GM23338 (cell line): ENCODE measurements at regions not wholly inside any gene's neighbourhood (a gene's known extent, or its start where the extent isn't known, plus 50 kb on each side); places are given as distances from the start of the nearest gene placed in this dataset.

Experiments
- ATAC-seq: fragments of 200-7000 bp; cut with Tn5 transposase; 3 replicates; pipeline ENCODE4 v1.9.1; 2020
- DNase-seq: peaks from one replicate; pipeline ENCODE4 v3.0.0-alpha.2; 2015; ENCODE audit warnings: low spot score
- H2AFZ ChIP-seq: fragments of 200-600 bp; sonication (generic); 2 replicates; pipeline ENCODE4 v1.8.0; 2016; ENCODE audit warnings: antibody characterized with exemption, mild to moderate bottlenecking, moderate library complexity
- H3F3A ChIP-seq: fragments of 200-600 bp; sonication (generic); replicated peaks from 2 replicates; pipeline ENCODE4 v1.8.0; 2017; ENCODE audit warnings: antibody characterized with exemption, mixed run types, low read depth
- H3K27ac ChIP-seq: fragments of 200-600 bp; sonication (generic); 2 replicates; pipeline ENCODE4 v1.6.1; 2016; ENCODE audit warnings: low read depth
- H3K27me3 ChIP-seq: fragments of 200-600 bp; sonication (generic); 2 replicates; pipeline ENCODE4 v1.8.0; 2016; ENCODE audit warnings: mild to moderate bottlenecking, mixed run types, moderate library complexity; ENCODE audit not compliant: insufficient read depth
- H3K36me3 ChIP-seq: fragments of 200-600 bp; sonication (generic); 2 replicates; pipeline ENCODE4 v1.8.0; 2016; ENCODE audit warnings: mild to moderate bottlenecking; ENCODE audit not compliant: insufficient read depth
- H3K4me1 ChIP-seq: fragments of 200-600 bp; sonication (generic); 2 replicates; pipeline ENCODE4 v1.8.0; 2016; ENCODE audit warnings: mild to moderate bottlenecking, moderate library complexity; ENCODE audit not compliant: insufficient read depth
- H3K4me2 ChIP-seq: fragments of 200-600 bp; sonication (generic); 2 replicates; pipeline ENCODE4 v1.7.1; 2017; ENCODE audit warnings: mixed run types
- H3K4me3 ChIP-seq: fragments of 200-600 bp; sonication (generic); 2 replicates; pipeline ENCODE4 v1.6.1; 2016; ENCODE audit warnings: mixed run types
- H3K79me2 ChIP-seq: fragments of 200-600 bp; sonication (generic); replicated peaks from 2 replicates; pipeline ENCODE4 v1.8.0; 2017; ENCODE audit warnings: mild to moderate bottlenecking; ENCODE audit not compliant: insufficient read depth
- H3K9me2 ChIP-seq: fragments of 200-600 bp; sonication (generic); 2 replicates; pipeline ENCODE4 v1.8.0; 2017; ENCODE audit not compliant: insufficient read depth
- H4K20me1 ChIP-seq: fragments of 200-600 bp; sonication (generic); replicated peaks from 2 replicates; pipeline ENCODE4 v1.8.0; 2017; ENCODE audit warnings: mild to moderate bottlenecking; ENCODE audit not compliant: insufficient read depth
- H3K27ac Mint-ChIP-seq: 2 replicates; pipeline ENCODE4 v1.8.0; 2020; ENCODE audit warnings: inconsistent platforms, mild to moderate bottlenecking, moderate library complexity, mixed read lengths
- H3K27me3 Mint-ChIP-seq: 3 replicates; pipeline ENCODE4 v1.8.0; 2022; ENCODE audit warnings: low read depth, mild to moderate bottlenecking, moderate library complexity, mixed read lengths, inconsistent platforms; ENCODE audit not compliant: insufficient read depth, poor library complexity
- H3K36me3 Mint-ChIP-seq: 3 replicates; pipeline ENCODE4 v1.8.0; 2021; ENCODE audit warnings: low read depth, mild to moderate bottlenecking, inconsistent platforms, moderate library complexity, mixed read lengths
- H3K4me1 Mint-ChIP-seq: 3 replicates; pipeline ENCODE4 v1.8.0; 2020; ENCODE audit warnings: mild to moderate bottlenecking, inconsistent platforms, mixed read lengths
- H3K4me3 Mint-ChIP-seq: 3 replicates; pipeline ENCODE4 v1.8.0; 2021; ENCODE audit warnings: moderate library complexity, mild to moderate bottlenecking, inconsistent platforms, mixed read lengths
- H3K9me3 Mint-ChIP-seq: 3 replicates; pipeline ENCODE4 v1.8.0; 2020; ENCODE audit warnings: moderate library complexity, mild to moderate bottlenecking, inconsistent platforms, mixed read lengths
- CREB1 ChIP-seq: fragments of 250-450 bp; sonication (Bioruptor Pico); IDR thresholded peaks from 2 replicates; pipeline ENCODE4 v1.5.0; 2020; ENCODE audit warnings: low read depth, mild to moderate bottlenecking, moderate library complexity
- EZH2 ChIP-seq: fragments of 200-600 bp; sonication (generic); IDR thresholded peaks from one replicate; pipeline ENCODE4 v1.8.0; 2017; ENCODE audit warnings: antibody characterized with exemption, mild to moderate bottlenecking, low read depth; ENCODE audit not compliant: unreplicated experiment
- EZH2phosphoT487 ChIP-seq: fragments of 200-600 bp; sonication (generic); IDR thresholded peaks from one replicate; pipeline ENCODE4 v1.8.1; 2018; ENCODE audit warnings: antibody characterized with exemption; ENCODE audit not compliant: unreplicated experiment
- JUNB ChIP-seq: IDR thresholded peaks from one replicate; pipeline ENCODE4 v1.6.1; 2016; ENCODE audit warnings: antibody characterized with exemption; ENCODE audit not compliant: unreplicated experiment
- NANOG ChIP-seq: IDR thresholded peaks from 2 replicates; pipeline ENCODE4 v1.6.1; 2016; ENCODE audit warnings: antibody characterized with exemption, borderline replicate concordance
- POLR2AphosphoS5 ChIP-seq: IDR thresholded peaks from 2 replicates; pipeline ENCODE4 v1.6.1; 2016; ENCODE audit warnings: antibody characterized with exemption, low read depth
- STAT1 ChIP-seq: IDR thresholded peaks from one replicate; pipeline ENCODE4 v1.6.1; 2016; ENCODE audit warnings: antibody characterized with exemption; ENCODE audit not compliant: unreplicated experiment
- ZNF114 ChIP-seq: fragments of 250-450 bp; sonication (Bioruptor Pico); IDR thresholded peaks from 2 replicates; pipeline ENCODE4 v1.5.0; 2020; ENCODE audit warnings: mild to moderate bottlenecking, moderate library complexity
- ZNF331 ChIP-seq: fragments of 250-450 bp; sonication (Bioruptor Pico); IDR thresholded peaks from 2 replicates; pipeline ENCODE4 v1.5.0; 2020; ENCODE audit warnings: low read depth, mild to moderate bottlenecking, moderate library complexity
- ZNF462 ChIP-seq: fragments of 250-450 bp; sonication (Bioruptor Pico); IDR thresholded peaks from 2 replicates; pipeline ENCODE4 v1.5.0; 2020; ENCODE audit warnings: mild to moderate bottlenecking, moderate library complexity
- TF ChIP-seq, protein P1 (sequence below): IDR thresholded peaks from 2 replicates; pipeline ENCODE4 v1.6.1; 2016; ENCODE audit warnings: antibody characterized with exemption
- TF ChIP-seq, protein P2 (sequence below), 2 experiments: fragments of 200-600 bp in 1 of 2; sonication (generic) in 1 of 2; conservative IDR thresholded peaks; 2 replicates each; pipeline versions ENCODE4 v1.5.1 to v1.6.1; 2016 to 2017; ENCODE audit warnings: antibody characterized with exemption in 2 of 2, low read depth in 2 of 2, mild to moderate bottlenecking in 2 of 2, moderate library complexity in 1 of 2

DNA sequence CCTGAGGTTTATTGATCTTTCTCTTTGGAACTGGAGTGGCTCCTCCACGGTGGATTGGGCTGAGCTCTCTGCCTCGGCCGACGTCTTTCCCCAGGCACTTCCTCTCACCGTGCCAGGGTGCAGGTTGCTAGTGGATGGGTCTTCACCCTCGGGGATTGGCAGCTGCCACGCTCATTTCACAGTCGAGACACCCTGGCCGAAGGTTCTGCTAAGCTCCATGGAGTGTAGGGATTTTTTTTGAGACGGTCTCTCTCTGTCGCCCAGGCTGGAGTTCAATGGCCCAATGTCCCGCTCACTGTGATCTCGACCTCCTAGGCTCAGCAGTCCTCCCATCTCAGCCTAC, 280.8 kb downstream of the SEC14L1 start (continued):
- TF ChIP-seq, protein P1, sequence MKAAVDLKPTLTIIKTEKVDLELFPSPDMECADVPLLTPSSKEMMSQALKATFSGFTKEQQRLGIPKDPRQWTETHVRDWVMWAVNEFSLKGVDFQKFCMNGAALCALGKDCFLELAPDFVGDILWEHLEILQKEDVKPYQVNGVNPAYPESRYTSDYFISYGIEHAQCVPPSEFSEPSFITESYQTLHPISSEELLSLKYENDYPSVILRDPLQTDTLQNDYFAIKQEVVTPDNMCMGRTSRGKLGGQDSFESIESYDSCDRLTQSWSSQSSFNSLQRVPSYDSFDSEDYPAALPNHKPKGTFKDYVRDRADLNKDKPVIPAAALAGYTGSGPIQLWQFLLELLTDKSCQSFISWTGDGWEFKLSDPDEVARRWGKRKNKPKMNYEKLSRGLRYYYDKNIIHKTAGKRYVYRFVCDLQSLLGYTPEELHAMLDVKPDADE, result no peak
- TF ChIP-seq ZNF114, result no peak
- TF ChIP-seq, protein P2, sequence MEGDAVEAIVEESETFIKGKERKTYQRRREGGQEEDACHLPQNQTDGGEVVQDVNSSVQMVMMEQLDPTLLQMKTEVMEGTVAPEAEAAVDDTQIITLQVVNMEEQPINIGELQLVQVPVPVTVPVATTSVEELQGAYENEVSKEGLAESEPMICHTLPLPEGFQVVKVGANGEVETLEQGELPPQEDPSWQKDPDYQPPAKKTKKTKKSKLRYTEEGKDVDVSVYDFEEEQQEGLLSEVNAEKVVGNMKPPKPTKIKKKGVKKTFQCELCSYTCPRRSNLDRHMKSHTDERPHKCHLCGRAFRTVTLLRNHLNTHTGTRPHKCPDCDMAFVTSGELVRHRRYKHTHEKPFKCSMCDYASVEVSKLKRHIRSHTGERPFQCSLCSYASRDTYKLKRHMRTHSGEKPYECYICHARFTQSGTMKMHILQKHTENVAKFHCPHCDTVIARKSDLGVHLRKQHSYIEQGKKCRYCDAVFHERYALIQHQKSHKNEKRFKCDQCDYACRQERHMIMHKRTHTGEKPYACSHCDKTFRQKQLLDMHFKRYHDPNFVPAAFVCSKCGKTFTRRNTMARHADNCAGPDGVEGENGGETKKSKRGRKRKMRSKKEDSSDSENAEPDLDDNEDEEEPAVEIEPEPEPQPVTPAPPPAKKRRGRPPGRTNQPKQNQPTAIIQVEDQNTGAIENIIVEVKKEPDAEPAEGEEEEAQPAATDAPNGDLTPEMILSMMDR (conservative IDR thresholded peaks at IDR 0.05; ENCODE audit: low read depth in 2 of 2), result no peak
- TF ChIP-seq EZH2phosphoT487, result no peak

DNA sequence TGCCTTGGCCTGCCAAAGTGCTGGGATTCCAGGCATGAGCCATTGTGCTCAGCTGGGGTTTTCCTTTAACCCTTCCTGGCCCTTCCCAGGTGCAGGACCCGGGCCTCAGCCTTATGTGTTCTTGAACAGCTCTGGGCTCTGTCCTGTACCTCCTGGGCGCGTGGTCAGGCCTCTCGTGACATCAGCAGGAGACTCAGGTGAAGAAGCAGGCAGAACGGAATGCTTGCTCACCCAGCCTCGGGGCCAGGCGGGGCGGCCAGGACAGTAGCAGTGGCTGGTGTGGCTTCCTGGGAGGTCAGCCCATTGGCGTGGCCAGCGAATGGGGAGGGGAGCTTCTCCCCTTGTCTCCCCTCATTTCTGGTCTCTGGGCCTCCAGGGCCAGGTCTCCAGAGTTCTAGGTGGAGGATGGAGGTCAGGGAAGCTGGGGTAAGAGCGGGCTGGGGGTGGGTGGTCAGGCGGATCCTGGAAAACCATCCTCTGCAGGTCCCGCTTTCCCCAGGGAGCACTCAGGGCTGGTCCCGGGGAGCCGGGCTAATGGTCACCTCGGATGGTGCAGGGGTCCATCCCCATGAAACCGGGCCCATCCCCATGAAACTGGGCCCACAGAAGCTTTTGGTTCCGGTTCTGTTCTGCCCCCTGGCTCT, 281.5 kb downstream of the SEC14L1 start:
- Histone ChIP-seq H4K20me1 (peaks cover 5% of the 10 kb centered on the region; the same call in 1 of the 2 replicates), H3K9me2 (no peaks in the 10 kb centered on the region), H3K4me2 (peak overlapping the region; percentile 78), H3K4me1 (peaks cover 54% of the 10 kb centered on the region), H3K79me2 (peaks cover 55% of the 10 kb centered on the region), H3F3A (0 out of 2 replicates have a peak, but pooled peaks cover 9% of the 10 kb centered on the region), H3K4me3 (no peak overlapping the region), H3K27me3 (no peaks in the 10 kb centered on the region), H3K36me3 (no peaks in the 10 kb centered on the region), H3K27ac (peak overlapping the region; percentile 88), H2AFZ (no peak overlapping the region)
- H3K4me3 Mint-ChIP-seq, result no peak overlapping the region
- ATAC-seq, result no peak
- H3K27me3 Mint-ChIP-seq, result peaks cover 30% of the 10 kb centered on the region
- H3K27ac Mint-ChIP-seq, result peak overlapping the region; percentile 84; the same call in 1 of the 2 replicates
- no peak for DNase-seq
- H3K36me3 Mint-ChIP-seq, result no peaks in the 10 kb centered on the region
- H3K4me1 Mint-ChIP-seq, result peaks cover 70% of the 10 kb centered on the region
- no peaks in the 10 kb centered on the region for H3K9me3 Mint-ChIP-seq
- TF ChIP-seq JUNB (no peak), ZNF331 (no peak), ZNF114 (no peak), NANOG (no peak), EZH2phosphoT487 (no peak), POLR2AphosphoS5 (no peak), ZNF462 (CRISPR knock-in tag) (no peak), EZH2 (no peak), CREB1 (CRISPR knock-in tag) (no peak), STAT1 (no peak)
- TF ChIP-seq, protein P2 (conservative IDR thresholded peaks at IDR 0.05; ENCODE audit: low read depth in 2 of 2), result no peak
- TF ChIP-seq, protein P1, result no peak
